ENCODE measurements at regions not wholly inside any gene's neighbourhood (a gene's known extent, or its start where the extent isn't known, plus 50 kb on each side); places are given as distances from the start of the nearest gene placed in this dataset.

DNA sequence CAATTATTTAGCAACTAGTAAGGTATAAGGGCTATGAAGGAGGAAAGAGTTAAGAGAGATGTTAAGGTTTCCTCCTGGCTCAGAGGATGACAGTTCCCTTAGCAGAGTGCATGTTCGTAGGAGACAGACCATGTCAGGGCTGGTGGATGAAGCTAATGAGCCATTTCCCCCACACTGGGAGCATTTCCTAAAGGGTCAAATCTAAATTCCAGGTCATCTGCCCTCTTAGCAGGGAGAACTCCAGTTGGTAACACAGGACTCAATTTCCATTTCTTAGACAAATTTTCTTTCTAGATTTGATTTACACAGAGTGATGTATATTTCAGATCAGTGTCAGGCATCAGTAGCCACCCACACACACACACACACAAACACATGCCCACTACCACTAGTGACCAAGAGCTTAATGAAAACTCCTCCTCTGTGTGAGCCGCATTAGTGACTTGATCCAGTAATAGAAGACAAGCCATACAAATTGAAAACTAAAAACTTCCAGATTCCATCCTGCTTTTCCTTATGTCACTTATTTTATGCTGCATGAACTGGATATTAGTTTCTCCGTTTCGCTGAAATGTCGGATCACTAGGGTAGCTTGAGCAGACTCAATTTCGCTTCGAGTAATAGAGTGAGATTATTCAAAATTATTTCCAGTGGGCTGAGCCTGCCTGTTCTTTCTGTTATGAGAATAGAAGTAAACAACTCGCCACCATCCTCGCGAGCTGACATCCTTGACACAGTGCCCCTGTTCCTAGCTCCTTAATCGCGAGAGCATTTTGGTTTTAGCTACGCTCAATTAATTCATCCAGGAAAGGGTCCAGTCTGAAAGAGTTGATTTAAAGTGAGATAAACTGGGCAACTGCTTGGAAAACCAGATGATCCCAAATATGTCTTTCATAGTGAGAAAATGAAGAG lies 582.6 kb downstream of the SOX6 start:
- no peak for DNase-seq (ENCODE audit: low spot score)

GRCh38 chr11:15774388-15774939 lies 581.9 kb downstream of the SOX6 start:
- no peak for DNase-seq (ENCODE audit: low spot score)

- no peak for DNase-seq (ENCODE audit: low spot score)
Measured at GRCh38 chr11:15775015-15775541, 581.3 kb downstream of the SOX6 start.

DNA sequence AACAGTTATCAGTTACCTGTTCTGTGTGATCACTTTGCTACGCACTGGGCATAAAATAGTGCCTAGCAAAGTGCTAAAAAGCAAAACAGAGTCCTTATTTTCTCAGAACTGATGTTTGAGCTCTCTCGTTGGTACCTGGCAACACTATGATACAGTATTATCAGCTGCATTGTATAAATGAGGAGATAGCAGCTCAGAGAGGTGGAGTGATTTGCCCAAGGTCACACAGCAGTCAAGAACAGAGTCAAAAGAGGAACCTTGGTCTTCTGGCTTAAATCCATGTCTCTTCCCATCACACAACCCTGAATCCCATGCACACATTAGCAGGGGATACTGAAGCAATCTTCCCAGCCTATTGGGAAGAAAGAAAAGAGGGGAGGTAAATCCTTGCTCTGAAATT lies 580.5 kb downstream of the SOX6 start:
- DNase-seq (ENCODE audit: low spot score): no peak

DNA sequence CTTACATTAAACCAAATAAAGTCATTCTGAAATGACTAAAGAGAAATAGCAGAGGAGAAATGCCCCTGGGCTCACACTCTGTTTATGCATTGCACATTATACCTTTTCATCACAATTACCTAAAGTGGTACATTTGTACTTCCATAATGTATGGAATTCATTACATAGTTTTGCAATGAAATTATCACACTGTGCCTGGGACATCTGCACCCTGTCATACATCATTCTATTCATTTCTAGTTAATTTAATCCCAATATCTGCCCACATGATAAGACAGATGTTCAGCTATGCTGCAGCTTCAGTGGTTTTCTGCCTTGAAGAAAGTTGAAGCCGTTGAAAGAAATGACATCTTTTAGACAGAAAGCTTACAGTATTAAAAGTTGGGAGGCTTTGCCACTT lies 580.0 kb downstream of the SOX6 start:
- DNase-seq (ENCODE audit: low spot score): no peak

DNA sequence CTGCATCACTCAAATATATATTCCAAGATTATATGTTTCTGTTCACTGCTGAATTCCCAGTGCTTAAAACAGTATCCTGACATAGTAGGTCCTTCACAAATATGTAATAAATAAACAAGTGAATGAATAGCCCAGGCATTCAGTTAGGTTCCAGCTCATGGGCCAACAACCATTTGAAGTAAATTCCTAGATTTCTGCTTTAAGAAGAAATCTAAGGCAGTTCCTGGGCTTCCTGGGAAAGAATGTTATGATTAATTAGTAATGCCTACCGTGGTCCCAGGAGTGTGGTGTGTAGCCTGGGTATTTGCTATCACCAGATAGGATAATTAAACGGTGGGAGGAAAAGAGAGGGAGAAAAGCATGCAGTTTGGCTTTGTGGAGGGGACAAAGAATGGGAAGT lies 576.8 kb downstream of the SOX6 start:
- no peak for DNase-seq (ENCODE audit: low spot score)

GRCh38 chr11:15780382-15780781 lies 576.0 kb downstream of the SOX6 start:
- DNase-seq (ENCODE audit: low spot score): no peak

DNA sequence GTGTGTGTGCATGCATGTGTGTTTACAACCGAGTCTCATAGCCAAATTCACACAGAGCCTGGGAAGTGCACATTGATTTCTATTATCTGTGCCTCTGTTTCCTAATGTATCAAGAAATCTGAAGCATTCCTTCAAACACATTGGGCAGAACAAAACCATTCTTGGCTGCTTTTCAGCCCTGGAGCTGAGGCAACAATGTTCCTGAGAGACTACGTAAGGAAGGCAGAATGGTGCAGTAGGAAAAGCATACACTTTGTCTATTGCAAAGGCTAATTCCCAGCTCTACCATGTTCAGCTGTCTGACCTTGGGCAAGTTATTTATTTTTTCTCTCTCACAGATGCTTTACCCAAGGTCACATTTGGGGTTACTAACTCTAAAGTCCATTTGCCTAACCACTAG lies 575.5 kb downstream of the SOX6 start:
- no peak for DNase-seq (ENCODE audit: low spot score)

GRCh38 chr11:15783619-15784018 lies 572.7 kb downstream of the SOX6 start:
- DNase-seq (ENCODE audit: low spot score): no peak

- DNase-seq (ENCODE audit: low spot score): no peak
Measured at GRCh38 chr11:15793043-15793996, 563.0 kb downstream of the SOX6 start.

GRCh38 chr11:15794361-15795150 lies 561.8 kb downstream of the SOX6 start:
- no peak for DNase-seq (ENCODE audit: low spot score)

DNA sequence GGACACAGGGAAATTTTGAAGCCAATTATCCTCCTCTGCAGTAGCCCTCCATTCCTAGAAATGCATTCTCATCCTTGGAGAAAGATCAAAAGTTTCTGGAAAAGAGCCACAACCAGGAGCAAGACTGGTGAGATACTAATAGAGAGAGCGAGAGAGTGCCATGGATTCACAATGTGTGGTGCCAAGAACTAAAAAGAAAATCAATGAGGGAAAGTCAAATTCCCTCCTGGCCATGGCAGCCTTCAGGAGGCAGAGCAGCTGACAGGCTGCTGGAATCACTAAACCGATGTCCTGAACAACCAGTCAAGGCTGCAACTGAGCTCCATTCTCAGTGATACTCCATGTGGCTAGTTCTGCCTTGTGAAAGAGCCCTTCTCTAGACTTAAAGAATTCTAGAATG lies 561.0 kb downstream of the SOX6 start:
- no peak for DNase-seq (ENCODE audit: low spot score)

DNA sequence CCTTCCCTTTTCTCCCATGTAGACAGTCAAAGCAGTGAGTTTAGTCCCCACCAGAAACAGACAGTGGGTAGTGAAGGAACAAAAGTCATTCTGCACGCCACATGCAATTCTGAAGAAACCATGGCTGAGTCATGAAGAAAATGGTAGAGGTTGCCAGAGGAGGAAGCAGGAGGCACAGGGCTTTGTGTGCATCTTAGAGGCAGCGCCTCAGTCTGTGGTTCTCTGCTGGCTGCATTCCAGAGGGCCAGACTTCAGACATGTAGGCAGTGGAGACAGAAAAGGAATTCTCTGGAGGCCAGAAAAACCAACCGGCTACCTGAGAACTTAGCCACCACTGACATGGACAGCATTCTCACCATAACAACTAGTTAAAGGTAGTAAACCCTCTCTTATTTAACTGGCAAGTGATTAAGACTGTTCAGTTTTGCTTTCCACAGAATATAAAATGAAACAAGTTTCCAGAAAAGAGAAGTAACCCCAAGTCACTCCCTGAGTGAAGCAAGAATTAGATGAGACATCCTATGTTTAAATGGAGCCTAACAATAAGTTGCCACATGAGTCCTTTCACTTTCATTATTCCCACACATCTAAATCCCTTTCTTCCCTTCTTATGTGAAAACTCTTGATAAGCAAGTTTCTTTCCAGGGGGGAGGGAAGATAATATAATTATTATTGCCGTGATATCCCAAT lies 556.1 kb downstream of the SOX6 start:
- no peak for DNase-seq (ENCODE audit: low spot score)

DNA sequence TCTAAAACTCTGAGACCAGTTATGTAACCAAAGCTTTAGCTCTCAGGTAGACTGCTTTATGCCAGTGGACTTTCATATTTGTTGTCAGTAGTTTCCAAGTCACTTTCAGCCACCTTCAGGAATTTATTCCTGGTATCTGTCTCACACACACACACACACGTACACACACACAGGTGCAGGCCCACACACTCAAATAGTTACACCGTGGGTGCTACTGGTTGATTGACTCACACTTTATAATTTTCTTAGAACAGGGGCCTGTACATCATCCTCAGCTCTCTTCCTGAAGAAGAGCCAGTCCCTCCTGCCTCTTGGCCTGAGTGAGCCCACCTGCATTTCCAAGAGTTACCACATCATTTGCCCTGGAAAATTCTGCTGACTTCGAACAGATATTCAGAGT lies 555.2 kb downstream of the SOX6 start:
- DNase-seq (ENCODE audit: low spot score): no peak

- DNase-seq (ENCODE audit: low spot score): no peak
Measured at GRCh38 chr11:15801616-15802015, 554.7 kb downstream of the SOX6 start.

- DNase-seq (ENCODE audit: low spot score): no peak
Measured at GRCh38 chr11:15805726-15806125, 550.6 kb downstream of the SOX6 start.

DNA sequence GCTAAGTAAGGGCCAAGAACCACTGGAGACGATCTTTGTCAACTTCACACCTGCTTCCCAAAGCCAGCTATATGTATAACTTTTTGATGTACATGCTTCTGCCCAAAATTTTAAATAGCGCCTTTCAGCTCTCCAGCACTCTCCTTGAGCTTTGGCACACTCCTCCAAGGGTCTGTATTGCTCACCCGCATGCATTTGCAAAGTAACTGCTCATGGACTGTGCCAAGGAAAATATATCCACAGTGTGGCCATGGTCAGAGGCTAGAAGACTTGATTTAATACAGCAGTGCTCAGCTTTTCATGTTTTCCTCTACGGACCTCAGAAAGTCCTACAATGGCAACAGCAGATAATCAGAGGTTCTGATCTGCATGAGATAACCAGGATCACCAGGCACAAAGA lies 550.1 kb downstream of the SOX6 start:
- DNase-seq (ENCODE audit: low spot score): no peak

GRCh38 chr11:15807827-15808226 lies 548.5 kb downstream of the SOX6 start:
- DNase-seq (ENCODE audit: low spot score): no peak

- DNase-seq (ENCODE audit: low spot score): no peak
Measured at GRCh38 chr11:15810082-15810481, 546.3 kb downstream of the SOX6 start.

DNA sequence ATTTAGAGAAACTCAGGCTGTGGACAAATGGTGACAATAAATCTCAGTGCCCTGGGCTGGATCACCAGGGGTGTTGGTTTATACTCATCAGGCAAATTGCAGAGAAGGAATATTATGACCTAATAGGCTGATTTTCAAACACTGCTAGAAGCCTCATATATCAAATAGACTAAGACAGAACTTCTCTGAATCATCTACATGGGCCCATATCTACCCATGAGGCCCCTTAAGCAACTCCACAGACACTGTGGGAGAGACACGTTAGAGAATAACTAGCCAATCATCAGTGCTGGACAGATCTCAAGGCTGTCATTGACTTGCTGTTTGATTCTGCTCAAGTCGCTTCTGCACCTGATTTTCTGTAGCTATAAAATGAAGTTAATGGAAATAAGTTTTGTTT lies 545.8 kb downstream of the SOX6 start:
- no peak for DNase-seq (ENCODE audit: low spot score)

Data from hematopoietic multipotent progenitor cell treated with erythropoietin and hydrocortisone succinate and interleukin-3 and kit ligand, for 17 days (in vitro differentiated cells).